ENCODE measurements at regions not wholly inside any gene's neighbourhood (a gene's known extent, or its start where the extent isn't known, plus 50 kb on each side); places are given as distances from the start of the nearest gene placed in this dataset.
A peak's percentile ranks its signal among the peaks of the same experiment; 100 is the strongest.

GRCh38 chr7:51701935-51702334 lies 385.3 kb upstream of the COBL start:
- TF ChIP-seq CTCF (IDR thresholded peaks at IDR 0.05; ENCODE audit: insufficient read depth, missing control alignments): no peak
- FAIRE-seq: peak; percentile 48
- no peak for DNase-seq (ENCODE audit: insufficient read length, low spot score)

- FAIRE-seq: peak; percentile 94
- no peak for TF ChIP-seq CTCF (IDR thresholded peaks at IDR 0.05; ENCODE audit: insufficient read depth, missing control alignments)
- DNase-seq (ENCODE audit: insufficient read length, low spot score): no peak
Measured at GRCh38 chr7:51700593-51701215, 384.1 kb upstream of the COBL start.

GRCh38 chr7:51693258-51693657 lies 376.6 kb upstream of the COBL start:
- TF ChIP-seq CTCF (IDR thresholded peaks at IDR 0.05; ENCODE audit: insufficient read depth, missing control alignments): no peak
- no peak for FAIRE-seq

GRCh38 chr7:51689547-51689946 lies 372.9 kb upstream of the COBL start:
- TF ChIP-seq CTCF (IDR thresholded peaks at IDR 0.05; ENCODE audit: insufficient read depth, missing control alignments): no peak
- DNase-seq (ENCODE audit: insufficient read length, low spot score): no peak
- no peak for FAIRE-seq

More at GRCh38 chr7:51693258-51693657, 376.6 kb upstream of the COBL start:
- no peak for DNase-seq (ENCODE audit: insufficient read length, low spot score)

GRCh38 chr7:51685794-51686193 lies 369.2 kb upstream of the COBL start:
- no peak for TF ChIP-seq CTCF (IDR thresholded peaks at IDR 0.05; ENCODE audit: insufficient read depth, missing control alignments)
- no peak for DNase-seq (ENCODE audit: insufficient read length, low spot score)
- FAIRE-seq: no peak

- DNase-seq (ENCODE audit: insufficient read length, low spot score) (no peak), FAIRE-seq (no peak)
- no peak for TF ChIP-seq CTCF (IDR thresholded peaks at IDR 0.05; ENCODE audit: insufficient read depth, missing control alignments)
Measured at GRCh38 chr7:51680594-51681399, 364.2 kb upstream of the COBL start.

- TF ChIP-seq CTCF (IDR thresholded peaks at IDR 0.05; ENCODE audit: insufficient read depth, missing control alignments): no peak
- FAIRE-seq: no peak
- DNase-seq (ENCODE audit: insufficient read length, low spot score): no peak
Measured at GRCh38 chr7:51679358-51679757, 362.7 kb upstream of the COBL start.

Measured in D721Med (cell line).